ENCODE measurements at regions not wholly inside any gene's neighbourhood (a gene's known extent, or its start where the extent isn't known, plus 50 kb on each side); places are given as distances from the start of the nearest gene placed in this dataset.

GRCh38 chr13:80048030-80048429 is 292.9 kb downstream of the SPRY2 start:
- Histone ChIP-seq H3K9ac (ENCODE audit: control insufficient read depth, insufficient read depth, low read length) (no peak overlapping the region), H3K4me3 (no peak overlapping the region), H3K79me2 (ENCODE audit: control insufficient read depth, insufficient read depth, low read length) (no peaks in the 10 kb centered on the region), H3K9me3 (replicated peaks; ENCODE audit: control insufficient read depth, insufficient read depth, low read length) (no peaks in the 10 kb centered on the region), H3K27me3 (replicated peaks in 1 of 2; ENCODE audit: control insufficient read depth in 2 of 2, insufficient read depth in 2 of 2, low read length in 1 of 2) (no peaks in the 10 kb centered on the region), H3K36me3 (ENCODE audit: control insufficient read depth in 2 of 2, insufficient read depth in 2 of 2, low read length in 1 of 2) (no peaks in the 10 kb centered on the region), H2AFZ (ENCODE audit: control insufficient read depth, low read depth, low read length) (no peak overlapping the region), H3K4me2 (ENCODE audit: control insufficient read depth, insufficient read depth) (no peak overlapping the region), H4K20me1 (ENCODE audit: control insufficient read depth, insufficient read depth) (no peaks in the 10 kb centered on the region), H3K4me1 (ENCODE audit: control insufficient read depth, insufficient read depth, low read length) (peaks cover 21% of the 10 kb centered on the region), H3K27ac (ENCODE audit: control insufficient read depth, insufficient read depth) (no peak overlapping the region)
- DNase-seq (ENCODE audit: low read depth, low spot score): no peak
- ChIA-PET SMC1A (ENCODE audit: uncharacterized antibody, unreplicated experiment) (interaction anchor here (0.6 to 4.0 kb wide), 47 partner anchors 9 to 373 kb away, joined by 3 to 70 read pairs (median 4); partner anchors contain the start of gene SPRY2), POLR2A (interaction anchor here (0.7 to 2.1 kb wide), 6 partner anchors 9 to 293 kb away, joined by 3 to 16 read pairs (median 4); partner anchors contain the start of gene SPRY2), RAD21 (ENCODE audit: unreplicated experiment) (interaction anchor here (0.6 to 3.8 kb wide), 21 partner anchors 10 to 641 kb away, joined by 3 to 49 read pairs (median 6); partner anchors contain the start of gene SPRY2), CTCF (interaction anchor here (0.8 to 1.9 kb wide), 11 partner anchors 10 to 386 kb away, joined by 3 to 7 read pairs (median 4); partner anchors contain the start of gene SPRY2)
- no peak for FAIRE-seq
- WGBS (ENCODE audit: insufficient coverage, insufficient replicate concordance, low lambda C conversion rate, missing lambda C conversion rate): 90% methylated on average over 1 of the region's 1 CpG
- in situ Hi-C loops (cut with MboI) (no loop called here), intact Hi-C loops (cut with micrococcal nuclease; ENCODE audit: unreplicated experiment) (loop anchor here (5.0 kb wide), 1 partner anchor 209 kb away; no protein-coding TSS in a partner anchor)
- BruUV-seq (replicated peaks): no TSS peak
- TF ChIP-seq ZNF622 (IDR thresholded peaks at IDR 0.05) (no peak), SPI1 (IDR thresholded peaks at IDR 0.05; ENCODE audit: borderline replicate concordance, insufficient read depth, low read depth, low read length) (no peak), TCF7 (IDR thresholded peaks at IDR 0.05; ENCODE audit: borderline replicate concordance) (no peak), SMARCA5 (IDR thresholded peaks at IDR 0.05) (no peak)
- no peak for ATAC-seq

GRCh38 chr13:80047406-80047805 is 293.5 kb downstream of the SPRY2 start:
- Histone ChIP-seq H3K79me2 (ENCODE audit: control insufficient read depth, insufficient read depth, low read length) (no peaks in the 10 kb centered on the region), H3K27me3 (replicated peaks in 1 of 2; ENCODE audit: control insufficient read depth in 2 of 2, insufficient read depth in 2 of 2, low read length in 1 of 2) (no peaks in the 10 kb centered on the region), H4K20me1 (ENCODE audit: control insufficient read depth, insufficient read depth) (no peaks in the 10 kb centered on the region), H3K27ac (ENCODE audit: control insufficient read depth, insufficient read depth) (no peak overlapping the region), H3K36me3 (ENCODE audit: control insufficient read depth in 2 of 2, insufficient read depth in 2 of 2, low read length in 1 of 2) (no peaks in the 10 kb centered on the region), H2AFZ (ENCODE audit: control insufficient read depth, low read depth, low read length) (no peak overlapping the region), H3K4me2 (ENCODE audit: control insufficient read depth, insufficient read depth) (no peak overlapping the region), H3K4me1 (ENCODE audit: control insufficient read depth, insufficient read depth, low read length) (peaks cover 21% of the 10 kb centered on the region), H3K4me3 (no peak overlapping the region), H3K9me3 (replicated peaks; ENCODE audit: control insufficient read depth, insufficient read depth, low read length) (no peaks in the 10 kb centered on the region), H3K9ac (ENCODE audit: control insufficient read depth, insufficient read depth, low read length) (no peak overlapping the region)
- TF ChIP-seq ZNF24 (IDR thresholded peaks at IDR 0.05) (no peak), IRF4 (IDR thresholded peaks at IDR 0.05; ENCODE audit: low read depth, low read length) (no peak), SP1 (IDR thresholded peaks at IDR 0.05; ENCODE audit: low read depth, low read length) (no peak)
- ChIA-PET POLR2A (interaction anchor here (1.6 to 2.1 kb wide), 2 partner anchors 8 to 10 kb away, joined by 5 to 16 read pairs; no protein-coding TSS in a partner anchor), SMC1A (ENCODE audit: uncharacterized antibody, unreplicated experiment) (interaction anchor here (0.7 to 4.0 kb wide), 9 partner anchors 10 to 367 kb away, joined by 3 to 70 read pairs (median 4); no protein-coding TSS in a partner anchor), RAD21 (ENCODE audit: unreplicated experiment) (interaction anchor here (1.7 to 3.8 kb wide), 3 partner anchors 10 to 235 kb away, joined by 12 to 49 read pairs (median 24); no protein-coding TSS in a partner anchor), CTCF (interaction anchor here (1.1 to 1.5 kb wide), 3 partner anchors 17 to 235 kb away, joined by 3 to 5 read pairs (median 4); no protein-coding TSS in a partner anchor)
- no TSS peak for BruUV-seq (replicated peaks)
- WGBS (ENCODE audit: insufficient coverage, insufficient replicate concordance, low lambda C conversion rate, missing lambda C conversion rate): 58% methylated on average over 8 of the region's 8 CpGs
- FAIRE-seq (no peak), ATAC-seq (no peak), DNase-seq (ENCODE audit: low read depth, low spot score) (no peak)
- in situ Hi-C loops (cut with MboI) (no loop called here), intact Hi-C loops (cut with micrococcal nuclease; ENCODE audit: unreplicated experiment) (loop anchor here (5.0 kb wide), 1 partner anchor 210 kb away; no protein-coding TSS in a partner anchor)

All from GM12878 (cell line).